IPS-18a (cell line): ENCODE measurements at regions not wholly inside any gene's neighbourhood (a gene's known extent, or its start where the extent isn't known, plus 50 kb on each side); places are given as distances from the start of the nearest gene placed in this dataset.

Experiments used
- H3K27ac ChIP-seq: one replicate; pipeline ENCODE4 v1.5.1; 2013; ENCODE audit warnings: low read length
- H3K27me3 ChIP-seq: one replicate; pipeline ENCODE4 v1.6.1; 2013; ENCODE audit warnings: mild to moderate bottlenecking, low read length; ENCODE audit not compliant: control insufficient read depth, insufficient read depth
- H3K36me3 ChIP-seq: one replicate; pipeline ENCODE4 v1.6.1; 2013; ENCODE audit warnings: low read depth, low read length; ENCODE audit not compliant: control insufficient read depth
- H3K4me1 ChIP-seq: one replicate; pipeline ENCODE4 v1.6.1; 2013; ENCODE audit warnings: low read depth, low read length; ENCODE audit not compliant: control insufficient read depth
- H3K4me3 ChIP-seq: one replicate; pipeline ENCODE4 v1.5.1; 2013; ENCODE audit warnings: low read length
- H3K9ac ChIP-seq: one replicate; pipeline ENCODE4 v1.6.1; 2013; ENCODE audit warnings: mild to moderate bottlenecking, low read length, moderate library complexity
- H3K9me3 ChIP-seq: one replicate; pipeline ENCODE4 v1.6.1; 2013; ENCODE audit warnings: low read depth, low read length; ENCODE audit not compliant: control insufficient read depth

DNA sequence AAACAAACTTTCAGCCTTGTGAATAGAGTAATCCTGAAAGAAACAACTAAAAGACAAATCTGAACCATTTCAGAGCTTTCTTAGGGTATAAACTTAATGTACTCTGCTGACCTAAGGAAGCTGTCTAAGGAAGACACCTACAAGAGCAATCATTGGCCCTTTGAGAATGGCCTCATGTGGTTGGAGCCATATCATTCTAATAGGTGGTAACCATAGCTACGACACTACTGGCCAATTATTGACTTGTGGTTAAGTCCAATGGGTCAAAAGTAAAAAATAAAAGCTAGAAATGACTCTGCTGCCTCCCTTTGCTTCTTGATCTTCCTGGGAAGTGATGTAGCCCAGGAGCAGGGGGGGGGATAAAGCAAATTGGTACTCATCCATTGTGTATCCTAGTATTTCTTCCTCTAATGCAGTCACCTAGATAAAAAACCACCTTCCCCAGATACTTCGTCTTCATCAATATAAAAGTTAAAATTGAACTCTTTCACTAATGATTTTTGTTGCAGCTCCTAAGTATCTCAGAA is 547.0 kb downstream of the ARAP2 start:
- Histone ChIP-seq H3K27ac (no peak overlapping the region), H3K9ac (no peak overlapping the region), H3K36me3 (no peaks in the 10 kb centered on the region), H3K4me3 (no peak overlapping the region), H3K4me1 (no peaks in the 10 kb centered on the region), H3K9me3 (no peaks in the 10 kb centered on the region), H3K27me3 (no peaks in the 10 kb centered on the region)

DNA sequence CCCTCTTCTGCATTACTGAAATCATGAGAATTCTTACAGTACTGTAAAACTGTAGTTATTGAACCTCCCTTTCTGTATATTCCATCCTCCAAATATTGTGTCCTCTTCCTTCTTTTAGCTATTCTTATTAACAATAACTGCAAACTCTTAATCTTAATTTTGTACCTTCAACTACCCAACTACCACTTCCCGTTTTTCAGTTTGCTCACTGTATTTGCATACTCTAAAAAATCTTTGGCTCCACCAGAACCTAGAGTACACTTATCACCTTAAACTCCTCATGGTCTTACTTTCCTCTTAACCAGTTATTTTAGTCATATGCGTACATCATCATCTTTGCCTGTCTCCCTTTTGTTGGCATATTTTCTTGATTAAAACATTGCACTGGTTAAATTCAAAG is 543.7 kb downstream of the ARAP2 start:
- Histone ChIP-seq H3K9me3 (no peaks in the 10 kb centered on the region), H3K36me3 (no peaks in the 10 kb centered on the region), H3K9ac (no peak overlapping the region), H3K4me3 (no peak overlapping the region), H3K27me3 (no peaks in the 10 kb centered on the region), H3K27ac (no peak overlapping the region), H3K4me1 (no peaks in the 10 kb centered on the region)

DNA sequence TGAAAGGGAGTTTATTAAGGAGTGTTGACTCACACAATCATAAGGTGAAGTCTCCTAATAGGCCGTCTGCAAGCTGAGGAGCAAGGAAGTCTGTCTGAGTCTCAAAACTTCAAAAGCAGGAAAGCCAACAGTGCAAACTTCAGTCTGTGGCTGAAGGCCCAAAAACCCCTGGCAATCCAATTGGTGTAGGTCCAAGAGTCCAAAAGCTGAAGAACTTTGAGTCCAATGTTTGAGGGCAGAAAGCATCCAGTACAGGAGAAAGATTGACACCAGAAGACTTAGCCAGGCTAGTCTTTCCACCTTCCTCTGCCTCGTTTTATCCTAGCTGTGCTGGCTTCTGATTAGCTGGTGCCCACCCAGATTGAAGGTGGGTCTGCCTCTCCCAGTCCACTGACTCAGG is 535.2 kb downstream of the ARAP2 start:
- Histone ChIP-seq H3K36me3 (no peaks in the 10 kb centered on the region), H3K4me1 (no peaks in the 10 kb centered on the region), H3K9ac (no peak overlapping the region), H3K27ac (no peak overlapping the region), H3K4me3 (no peak overlapping the region), H3K27me3 (no peaks in the 10 kb centered on the region), H3K9me3 (no peaks in the 10 kb centered on the region)

DNA sequence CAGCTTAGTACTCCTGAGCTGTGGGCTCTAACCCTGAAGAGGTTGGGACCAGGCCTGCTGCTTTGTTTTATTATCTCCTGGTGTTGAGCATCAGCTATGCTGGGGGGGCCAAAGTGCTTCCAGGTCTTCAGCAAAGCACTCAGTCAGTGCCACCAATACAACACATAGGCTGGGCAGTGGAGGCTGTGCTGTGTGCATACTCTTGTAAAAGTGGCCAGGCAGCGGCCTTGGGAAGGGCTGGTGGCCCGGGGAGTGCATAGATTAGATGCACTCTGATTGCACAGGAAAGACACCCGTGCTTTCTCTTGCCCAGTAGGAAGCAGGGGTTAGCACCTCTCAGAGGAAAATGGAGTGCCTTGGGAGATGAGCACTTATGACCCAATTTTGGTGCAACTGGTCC is 534.0 kb downstream of the ARAP2 start:
- Histone ChIP-seq H3K27ac (no peak overlapping the region), H3K36me3 (no peaks in the 10 kb centered on the region), H3K4me1 (no peaks in the 10 kb centered on the region), H3K27me3 (no peaks in the 10 kb centered on the region), H3K4me3 (no peak overlapping the region), H3K9ac (no peak overlapping the region), H3K9me3 (no peaks in the 10 kb centered on the region)

DNA sequence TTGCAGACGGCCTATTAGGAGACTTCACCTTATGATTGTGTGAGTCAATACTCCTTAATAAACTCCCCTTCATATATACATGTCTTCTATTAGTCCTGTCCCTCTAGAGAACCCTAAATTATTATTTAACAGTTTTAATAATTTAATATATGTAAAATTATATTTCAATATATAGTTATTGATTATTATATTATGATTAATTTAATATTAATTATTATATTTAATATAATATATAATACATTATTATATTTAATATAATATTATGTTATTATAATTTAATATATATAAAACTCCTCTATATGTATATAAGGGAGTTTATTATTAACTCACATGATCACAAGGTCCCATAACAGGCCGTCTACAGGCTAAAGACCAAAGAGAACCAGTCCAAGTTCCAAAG is 533.2 kb downstream of the ARAP2 start:
- Histone ChIP-seq H3K9me3 (no peaks in the 10 kb centered on the region), H3K4me1 (no peaks in the 10 kb centered on the region), H3K27ac (no peak overlapping the region), H3K9ac (no peak overlapping the region), H3K36me3 (no peaks in the 10 kb centered on the region), H3K27me3 (no peaks in the 10 kb centered on the region), H3K4me3 (no peak overlapping the region)

DNA sequence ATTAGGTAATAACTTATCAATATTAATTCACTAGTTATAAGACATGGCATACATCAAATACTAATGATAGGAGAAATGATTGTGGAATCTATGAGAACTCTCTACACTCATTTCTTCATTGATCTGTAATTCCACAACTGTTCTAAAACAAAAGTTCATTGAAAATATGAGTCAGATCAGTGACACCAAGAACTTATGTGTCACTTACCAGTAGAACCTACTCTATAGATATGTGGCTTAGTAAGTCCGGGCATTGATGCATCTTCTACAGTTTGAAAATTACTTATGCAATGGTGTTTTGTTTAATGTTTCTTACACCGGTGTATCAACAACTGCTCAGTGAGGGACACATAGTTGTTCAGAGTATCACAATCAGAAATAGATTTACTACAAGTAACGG is 520.3 kb downstream of the ARAP2 start:
- Histone ChIP-seq H3K27ac (no peak overlapping the region), H3K9me3 (no peaks in the 10 kb centered on the region)

DNA sequence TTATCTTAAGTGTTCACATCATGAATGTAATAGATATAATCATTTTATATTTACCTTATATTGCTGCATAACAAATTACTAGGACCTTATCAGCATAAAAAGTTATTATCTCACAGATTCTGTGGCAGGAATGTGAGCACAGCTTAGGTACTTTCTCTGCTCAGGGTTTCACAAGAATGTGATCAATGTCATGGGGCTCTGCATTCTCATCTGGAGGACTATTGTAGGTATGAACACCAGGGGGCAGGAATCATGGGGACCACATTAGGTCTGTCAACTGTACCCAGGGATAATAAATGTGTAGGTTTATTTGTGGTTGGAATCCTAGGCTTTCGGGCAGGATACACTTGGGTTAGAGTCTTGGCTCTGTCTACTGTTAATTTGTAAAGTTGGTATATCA is 519.2 kb downstream of the ARAP2 start:
- no peaks in the 10 kb centered on the region for H3K36me3 ChIP-seq
- no peak overlapping the region for H3K9ac ChIP-seq
- H3K4me3 ChIP-seq, result no peak overlapping the region
- H3K4me1 ChIP-seq, result no peaks in the 10 kb centered on the region
- H3K27ac ChIP-seq, result no peak overlapping the region
- no peaks in the 10 kb centered on the region for H3K27me3 ChIP-seq
- H3K9me3 ChIP-seq, result no peaks in the 10 kb centered on the region

More for the DNA sequence above, 520.3 kb downstream of the ARAP2 start:
- no peaks in the 10 kb centered on the region for H3K4me1 ChIP-seq
- no peak overlapping the region for H3K9ac ChIP-seq
- H3K27me3 ChIP-seq, result no peaks in the 10 kb centered on the region
- no peaks in the 10 kb centered on the region for H3K36me3 ChIP-seq
- H3K4me3 ChIP-seq, result no peak overlapping the region

DNA sequence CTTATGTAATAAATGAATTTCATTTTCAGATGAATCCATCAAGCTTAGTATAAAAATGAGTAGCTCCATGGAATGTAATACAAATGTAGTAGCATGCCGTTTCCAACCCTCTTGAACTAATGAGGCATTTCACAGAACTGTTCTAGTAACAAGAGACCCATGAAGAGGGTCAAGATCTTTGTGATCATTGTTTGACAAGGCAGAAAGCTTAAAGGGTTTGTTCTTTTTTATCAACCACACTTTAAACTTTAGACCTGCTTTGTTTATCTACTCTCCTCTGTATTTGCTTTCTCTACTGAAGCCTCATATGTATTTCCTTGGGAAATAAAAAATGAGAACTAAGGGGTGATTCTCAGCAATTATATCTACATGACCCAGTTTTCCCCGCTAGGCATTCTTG is 513.9 kb downstream of the ARAP2 start:
- no peak overlapping the region for H3K27ac ChIP-seq
- H3K4me3 ChIP-seq, result no peak overlapping the region
- H3K27me3 ChIP-seq, result no peaks in the 10 kb centered on the region
- no peaks in the 10 kb centered on the region for H3K9me3 ChIP-seq
- H3K4me1 ChIP-seq, result no peaks in the 10 kb centered on the region
- no peak overlapping the region for H3K9ac ChIP-seq
- H3K36me3 ChIP-seq, result no peaks in the 10 kb centered on the region

DNA sequence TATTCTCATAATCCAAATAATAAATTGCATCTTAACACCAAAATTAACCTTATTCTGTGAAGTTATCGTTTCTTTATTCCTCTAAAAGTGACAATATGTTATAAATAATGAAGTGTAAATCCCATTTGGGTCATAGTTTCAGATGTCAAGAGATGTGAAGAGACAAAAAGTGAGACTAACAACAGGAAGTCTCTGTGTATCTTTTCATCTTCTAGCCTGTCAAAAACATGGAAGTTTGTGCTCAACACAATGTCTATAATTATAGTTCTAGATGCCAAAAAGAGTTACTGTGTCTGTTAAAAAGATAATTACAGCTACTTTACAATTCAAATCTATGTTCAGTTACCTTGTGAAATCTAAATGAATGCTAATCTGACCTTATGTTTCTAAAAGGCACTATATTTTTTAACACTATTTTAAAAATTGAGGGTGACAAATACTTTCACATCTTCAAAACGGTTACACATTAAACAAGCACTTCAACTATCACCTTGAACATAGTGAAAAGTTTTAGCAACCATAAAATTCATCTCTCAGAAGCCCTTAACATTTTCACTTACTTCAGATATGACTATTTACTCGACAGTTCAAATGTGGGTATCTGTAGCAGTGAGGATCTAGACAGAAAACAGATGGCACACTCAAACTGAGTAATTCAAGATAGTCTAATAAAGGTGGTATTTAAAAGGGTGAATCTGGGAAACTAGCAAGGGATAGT is 509.8 kb downstream of the ARAP2 start:
- H3K27me3 ChIP-seq, result no peaks in the 10 kb centered on the region
- no peak overlapping the region for H3K9ac ChIP-seq
- no peaks in the 10 kb centered on the region for H3K9me3 ChIP-seq
- H3K4me3 ChIP-seq, result no peak overlapping the region
- H3K36me3 ChIP-seq, result no peaks in the 10 kb centered on the region
- H3K27ac ChIP-seq, result no peak overlapping the region
- H3K4me1 ChIP-seq, result no peaks in the 10 kb centered on the region

DNA sequence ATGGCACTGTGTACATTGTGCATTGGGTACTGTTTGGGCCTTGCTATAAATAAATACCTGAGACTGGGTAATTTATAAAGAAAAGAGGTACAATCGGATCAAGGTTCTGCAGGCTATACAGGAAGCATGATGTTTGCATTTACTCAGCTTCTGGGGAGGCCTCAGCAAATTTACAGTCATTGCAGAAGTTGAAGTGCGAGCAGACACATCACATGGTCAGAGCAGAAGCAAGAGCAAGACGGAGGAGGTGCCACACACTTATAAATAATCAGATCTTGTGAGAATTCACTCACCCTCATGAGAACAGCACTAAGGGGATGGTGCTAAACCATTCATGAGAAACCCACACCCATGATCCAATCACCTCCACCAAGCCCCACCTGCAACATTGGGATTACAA is 505.0 kb downstream of the ARAP2 start:
- peaks cover 4% of the 10 kb centered on the region for H3K9me3 ChIP-seq
- no peak overlapping the region for H3K4me3 ChIP-seq
- no peak overlapping the region for H3K9ac ChIP-seq
- no peaks in the 10 kb centered on the region for H3K4me1 ChIP-seq
- H3K27me3 ChIP-seq, result no peaks in the 10 kb centered on the region
- no peak overlapping the region for H3K27ac ChIP-seq
- H3K36me3 ChIP-seq, result no peaks in the 10 kb centered on the region

DNA sequence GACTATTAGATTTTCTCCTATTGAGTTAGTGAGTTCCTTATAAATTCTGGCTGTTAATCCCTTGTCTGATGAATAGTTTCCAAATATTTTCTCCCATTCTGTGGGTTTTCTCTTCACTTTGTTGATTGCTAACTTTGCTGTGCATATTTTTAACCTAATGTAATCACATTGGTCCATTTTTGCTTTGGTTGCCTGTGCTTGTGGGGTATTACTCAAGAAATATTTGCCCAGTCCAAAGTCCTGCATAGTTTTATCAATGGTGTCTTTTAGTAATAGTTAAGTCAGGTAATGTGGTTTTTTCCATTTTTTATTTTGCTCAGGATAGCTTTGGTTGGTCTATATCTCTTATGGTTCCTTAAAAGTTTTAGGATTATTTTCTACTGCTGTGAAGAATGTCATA is 490.3 kb downstream of the ARAP2 start:
- Histone ChIP-seq H3K9ac (no peak overlapping the region), H3K4me3 (no peak overlapping the region), H3K27me3 (no peaks in the 10 kb centered on the region), H3K4me1 (no peaks in the 10 kb centered on the region), H3K27ac (no peak overlapping the region), H3K9me3 (no peaks in the 10 kb centered on the region), H3K36me3 (no peaks in the 10 kb centered on the region)

DNA sequence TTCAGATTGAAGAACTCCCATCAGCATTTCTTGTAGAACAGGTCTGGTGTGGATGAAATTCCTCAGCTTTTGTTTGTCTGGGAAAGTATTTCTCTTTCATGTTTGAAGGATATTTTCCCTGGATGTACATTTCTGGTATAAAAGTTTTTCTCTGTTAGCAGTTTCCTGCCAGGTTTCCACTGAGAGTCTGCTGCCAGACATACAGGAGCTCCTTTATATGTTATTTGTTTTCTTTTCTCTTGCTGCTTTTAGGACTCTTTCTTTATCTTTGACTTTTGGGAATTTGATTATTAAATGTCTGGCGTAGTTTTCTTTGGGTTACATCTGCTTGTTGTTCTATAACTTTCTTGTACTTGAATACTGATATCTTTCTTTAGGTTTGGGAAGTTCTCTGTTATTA is 486.5 kb downstream of the ARAP2 start:
- H3K9me3 ChIP-seq, result no peaks in the 10 kb centered on the region
- H3K27me3 ChIP-seq, result no peaks in the 10 kb centered on the region
- H3K9ac ChIP-seq, result no peak overlapping the region
- H3K4me1 ChIP-seq, result no peaks in the 10 kb centered on the region
- H3K36me3 ChIP-seq, result no peaks in the 10 kb centered on the region
- no peak overlapping the region for H3K27ac ChIP-seq
- no peak overlapping the region for H3K4me3 ChIP-seq
